Testis (tissue), 2 donors: ENCODE measurements at regions not wholly inside any gene's neighbourhood (a gene's known extent, or its start where the extent isn't known, plus 50 kb on each side); places are given as distances from the start of the nearest gene placed in this dataset.

Experiments
- CTCF ChIP-seq, 3 experiments: fragments of 450-650 bp in 2 of 3; fragments of 200-600 bp in 1 of 3; sonication (generic) in 1 of 3; IDR thresholded peaks; one replicate each; pipeline ENCODE4 v1.5.1; 2016 to 2019; ENCODE audit warnings: antibody characterized with exemption in 3 of 3, mild to moderate bottlenecking in 2 of 3, moderate library complexity in 1 of 3
- POLR2A ChIP-seq: fragments of 450-650 bp; IDR thresholded peaks from one replicate; pipeline ENCODE4 v1.6.1; 2017; ENCODE audit warnings: antibody characterized with exemption, mild to moderate bottlenecking, moderate library complexity

- TF ChIP-seq POLR2A = no peak
- no peak for TF ChIP-seq CTCF (IDR thresholded peaks at IDR 0.05)
Observed at GRCh38 chr14:80310938-80311750, 99.8 kb upstream of the DIO2 start.
